Upper lobe of left lung (tissue), 6 donors: ENCODE measurements at regions not wholly inside any gene's neighbourhood (a gene's known extent, or its start where the extent isn't known, plus 50 kb on each side); places are given as distances from the start of the nearest gene placed in this dataset.
A peak's percentile ranks its signal among the peaks of the same experiment; 100 is the strongest.

Source experiments
- ATAC-seq, 2 donors: fragments of 200-7000 bp; cut with Tn5 transposase; one replicate each; pipeline ENCODE4 v1.9.1; 2022; ENCODE audit warnings: mild to moderate bottlenecking in 2 of 2, moderate library complexity in 2 of 2; ENCODE audit not compliant: low FRiP score in 2 of 2
- DNase-seq, 2 donors: peaks; one replicate each; pipeline ENCODE4 v3.0.0-alpha.2; 2019 to 2020
- H3K27ac ChIP-seq, 4 donors: fragments of 200-600 bp; sonication (generic); one replicate each; pipeline ENCODE4 v1.5.1; 2016 to 2019
- H3K27me3 ChIP-seq, 4 donors: fragments of 200-600 bp; sonication (generic); one replicate each; pipeline ENCODE4 v1.5.1; 2017 to 2019
- H3K36me3 ChIP-seq, 4 donors: fragments of 200-600 bp; sonication (generic); one replicate each; pipeline ENCODE4 v1.5.1; 2016 to 2019
- H3K4me1 ChIP-seq, 4 donors: fragments of 200-600 bp; sonication (generic); one replicate each; pipeline ENCODE4 v1.5.1; 2018 to 2019
- H3K4me3 ChIP-seq, 4 donors: fragments of 200-600 bp; sonication (generic); one replicate each; pipeline ENCODE4 v1.5.1; 2017 to 2019; ENCODE audit warnings: mild to moderate bottlenecking in 2 of 4, moderate library complexity in 1 of 4
- H3K9me3 ChIP-seq, 4 donors: fragments of 200-600 bp; sonication (generic); one replicate each; pipeline ENCODE4 v1.5.1; 2018 to 2019
- EP300 ChIP-seq, 4 donors: sonication (generic); formaldehyde crosslinking; IDR thresholded peaks; one replicate each; pipeline ENCODE4 v1.5.1; 2017; ENCODE audit warnings: antibody characterized with exemption in 4 of 4, control low read depth in 2 of 4
- POLR2A ChIP-seq, 4 donors: fragments of 450-650 bp; IDR thresholded peaks; one replicate each; pipeline ENCODE4 v1.5.1; 2016 to 2017; ENCODE audit warnings: antibody characterized with exemption in 4 of 4, mild to moderate bottlenecking in 2 of 4
- POLR2AphosphoS5 ChIP-seq, 2 donors: sonication (generic); formaldehyde crosslinking; IDR thresholded peaks; one replicate each; pipeline ENCODE4 v1.5.1; 2017; ENCODE audit warnings: antibody characterized with exemption in 2 of 2
- WGBS, 2 donors: methylation state at CpG; one replicate each; pipeline ENCODE4 v1.1.5; 2017 to 2018; 5-methylcytosine and 5-hydroxymethylcytosine counted together
- TF ChIP-seq, protein P1 (sequence below), 6 experiments: fragments of 450-650 bp in 4 of 6; fragments of 200-600 bp in 2 of 6; sonication (generic) in 2 of 6; IDR thresholded peaks; one replicate each; pipeline ENCODE4 v1.5.1; 2016 to 2019; ENCODE audit warnings: antibody characterized with exemption in 6 of 6
- donor health status: DM: no; HTN: no; CAD: no; lungs with moderate emphysema.
- donor health status: DM: no; HTN: yes; CAD: no; lungs with severe emphysema.

GRCh38 chr2:144705328-144706245, 185.7 kb upstream of the ZEB2 start:
- H3K4me1 ChIP-seq: peaks cover 0 to 6% (median 0%) of the 10 kb centered on the region in 4 donors
- no peak for ATAC-seq
- 85 to 90% methylated on average over 4 of the region's 4 CpGs for WGBS, 2 donors

DNA sequence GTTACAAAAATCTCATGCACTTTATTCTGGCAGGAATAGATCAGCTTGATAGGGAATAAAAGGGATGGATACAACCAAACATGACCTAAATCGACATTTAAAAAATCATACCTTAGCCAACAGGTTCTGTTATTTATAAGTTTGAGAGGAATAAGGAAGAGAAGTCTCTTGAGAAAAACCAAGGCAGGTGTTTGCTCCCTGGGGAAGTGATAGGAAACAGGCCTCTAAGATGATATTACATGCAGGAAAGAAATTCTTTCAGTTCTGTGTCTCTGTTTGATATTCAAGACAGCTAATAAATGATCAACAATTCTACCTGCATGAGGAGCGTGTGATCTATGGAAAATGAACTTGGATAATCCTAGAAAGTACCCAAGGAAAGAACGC, 184.8 kb upstream of the ZEB2 start:
- DNase-seq: no peak
- 91 to 95% methylated on average over 3 of the region's 3 CpGs for WGBS, 2 donors
- peak overlapping the region in 2 of 4 donors; percentile 28 to 67 for H3K27ac ChIP-seq

More at GRCh38 chr2:144705328-144706245, 185.7 kb upstream of the ZEB2 start:
- Histone ChIP-seq H3K4me3 (no peak overlapping the region), H3K9me3 (no peaks in the 10 kb centered on the region), H3K36me3 (no peaks in the 10 kb centered on the region), H3K27me3 (no peaks in the 10 kb centered on the region), H3K27ac (peak overlapping the region in 2 of 4 donors; percentile 7 to 40)
- no peak for DNase-seq
- no peak for TF ChIP-seq POLR2A (IDR thresholded peaks at IDR 0.05)

GRCh38 chr2:144703852-144704708, 184.2 kb upstream of the ZEB2 start:
- no peaks in the 10 kb centered on the region for H3K27me3 ChIP-seq
- DNase-seq (peak in 1 of 2 donors; percentile 70), ATAC-seq (peak; percentile 72 to 78)
- H3K36me3 ChIP-seq: no peaks in the 10 kb centered on the region
- WGBS, 2 donors: 67 to 75% methylated on average over 6 of the region's 6 CpGs
- no peaks in the 10 kb centered on the region for H3K9me3 ChIP-seq
- peak overlapping the region in 3 of 4 donors; percentile 28 to 77 (median 42) for H3K27ac ChIP-seq
- H3K4me1 ChIP-seq: peaks cover 0 to 6% (median 0%) of the 10 kb centered on the region in 4 donors
- H3K4me3 ChIP-seq: no peak overlapping the region
- TF ChIP-seq POLR2A (IDR thresholded peaks at IDR 0.05): no peak
- peak in 3 of 4 donors; percentile 44 to 95 (median 82) for TF ChIP-seq EP300 (IDR thresholded peaks at IDR 0.05)
- peak; percentile 71 to 86 for TF ChIP-seq POLR2AphosphoS5 (IDR thresholded peaks at IDR 0.05)
- TF ChIP-seq, protein P1, sequence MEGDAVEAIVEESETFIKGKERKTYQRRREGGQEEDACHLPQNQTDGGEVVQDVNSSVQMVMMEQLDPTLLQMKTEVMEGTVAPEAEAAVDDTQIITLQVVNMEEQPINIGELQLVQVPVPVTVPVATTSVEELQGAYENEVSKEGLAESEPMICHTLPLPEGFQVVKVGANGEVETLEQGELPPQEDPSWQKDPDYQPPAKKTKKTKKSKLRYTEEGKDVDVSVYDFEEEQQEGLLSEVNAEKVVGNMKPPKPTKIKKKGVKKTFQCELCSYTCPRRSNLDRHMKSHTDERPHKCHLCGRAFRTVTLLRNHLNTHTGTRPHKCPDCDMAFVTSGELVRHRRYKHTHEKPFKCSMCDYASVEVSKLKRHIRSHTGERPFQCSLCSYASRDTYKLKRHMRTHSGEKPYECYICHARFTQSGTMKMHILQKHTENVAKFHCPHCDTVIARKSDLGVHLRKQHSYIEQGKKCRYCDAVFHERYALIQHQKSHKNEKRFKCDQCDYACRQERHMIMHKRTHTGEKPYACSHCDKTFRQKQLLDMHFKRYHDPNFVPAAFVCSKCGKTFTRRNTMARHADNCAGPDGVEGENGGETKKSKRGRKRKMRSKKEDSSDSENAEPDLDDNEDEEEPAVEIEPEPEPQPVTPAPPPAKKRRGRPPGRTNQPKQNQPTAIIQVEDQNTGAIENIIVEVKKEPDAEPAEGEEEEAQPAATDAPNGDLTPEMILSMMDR (IDR thresholded peaks at IDR 0.05): no peak

More for the DNA sequence above, 184.8 kb upstream of the ZEB2 start:
- TF ChIP-seq, protein P1 (IDR thresholded peaks at IDR 0.05): no peak
- no peak for TF ChIP-seq POLR2AphosphoS5 (IDR thresholded peaks at IDR 0.05)
- TF ChIP-seq EP300 (IDR thresholded peaks at IDR 0.05): no peak
- TF ChIP-seq POLR2A (IDR thresholded peaks at IDR 0.05): no peak
- Histone ChIP-seq H3K27me3 (no peaks in the 10 kb centered on the region), H3K4me1 (peaks cover 0 to 6% (median 0%) of the 10 kb centered on the region in 4 donors), H3K9me3 (no peaks in the 10 kb centered on the region), H3K4me3 (no peak overlapping the region), H3K36me3 (no peaks in the 10 kb centered on the region)
- no peak for ATAC-seq

GRCh38 chr2:144702051-144702450, 182.1 kb upstream of the ZEB2 start:
- Histone ChIP-seq H3K9me3 (no peaks in the 10 kb centered on the region), H3K36me3 (no peaks in the 10 kb centered on the region), H3K27ac (peak overlapping the region; percentile 23 to 77 (median 52)), H3K4me1 (peaks cover 0 to 6% (median 0%) of the 10 kb centered on the region in 4 donors), H3K4me3 (no peak overlapping the region), H3K27me3 (no peaks in the 10 kb centered on the region)
- DNase-seq (peak in 1 of 2 donors; percentile 57), ATAC-seq (peak in 1 of 2 donors; percentile 75)
- TF ChIP-seq, protein P1 (IDR thresholded peaks at IDR 0.05): no peak
- TF ChIP-seq EP300 (IDR thresholded peaks at IDR 0.05) (no peak), POLR2AphosphoS5 (IDR thresholded peaks at IDR 0.05) (no peak), POLR2A (IDR thresholded peaks at IDR 0.05) (peak in 1 of 4 donors; percentile 45)
- 76 to 97% methylated on average over 1 of the region's 1 CpG for whole genome bisulfite sequencing, 2 donors

DNA sequence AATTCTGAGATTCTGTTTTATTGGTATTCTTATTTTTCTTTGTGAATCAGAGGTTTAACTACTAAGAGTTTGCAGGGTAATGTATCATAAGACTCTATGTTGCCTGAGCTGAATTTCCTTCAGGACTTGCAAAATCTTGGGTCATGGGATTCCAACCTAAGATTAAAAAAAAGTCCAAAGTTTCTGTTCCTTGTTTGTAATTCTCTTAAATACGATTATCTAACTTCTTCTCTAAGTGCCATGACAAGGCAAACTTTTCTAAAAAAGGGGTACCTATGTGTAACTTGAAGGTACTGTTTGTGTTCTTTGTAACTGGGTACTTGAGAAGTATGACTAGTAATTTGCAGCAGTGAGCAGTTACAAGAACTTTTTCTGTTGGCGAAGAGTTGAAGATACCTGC, 181.3 kb upstream of the ZEB2 start:
- TF ChIP-seq POLR2AphosphoS5 (IDR thresholded peaks at IDR 0.05) (no peak), POLR2A (IDR thresholded peaks at IDR 0.05) (no peak), EP300 (IDR thresholded peaks at IDR 0.05) (peak in 1 of 4 donors; percentile 51)
- TF ChIP-seq, protein P1 (IDR thresholded peaks at IDR 0.05): no peak
- H3K9me3 ChIP-seq: no peaks in the 10 kb centered on the region
- 50 to 68% methylated on average over 2 of the region's 2 CpGs for WGBS, 2 donors
- H3K36me3 ChIP-seq: no peaks in the 10 kb centered on the region
- H3K27me3 ChIP-seq: no peaks in the 10 kb centered on the region
- peaks cover 0 to 6% (median 0%) of the 10 kb centered on the region in 4 donors for H3K4me1 ChIP-seq
- H3K4me3 ChIP-seq: no peak overlapping the region
- ATAC-seq: peak in 1 of 2 donors; percentile 51
- DNase-seq: no peak
- peak overlapping the region; percentile 23 to 77 (median 52) for H3K27ac ChIP-seq
